ENCODE measurements at regions not wholly inside any gene's neighbourhood (a gene's known extent, or its start where the extent isn't known, plus 50 kb on each side); places are given as distances from the start of the nearest gene placed in this dataset.

DNA sequence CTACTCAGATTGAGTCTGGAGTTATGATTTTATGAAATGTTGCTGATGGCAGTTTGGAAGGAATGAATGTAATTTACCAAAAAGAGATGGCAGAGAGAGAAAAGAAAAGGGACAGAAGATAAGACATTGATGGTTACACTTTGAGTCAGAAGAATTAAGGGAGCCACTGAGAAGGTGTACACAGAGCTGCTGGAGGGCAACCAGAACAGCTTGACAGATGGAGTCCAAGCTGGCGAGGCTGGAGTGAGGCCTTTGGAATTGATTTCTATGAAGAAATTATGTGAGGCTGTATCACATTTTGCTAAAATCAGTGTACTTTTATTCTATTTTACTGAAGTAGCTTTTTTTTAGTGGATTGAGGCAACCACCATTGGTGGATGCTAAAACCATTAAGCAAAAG lies 740.5 kb downstream of the REEP3 start:
- TF ChIP-seq, protein P1, sequence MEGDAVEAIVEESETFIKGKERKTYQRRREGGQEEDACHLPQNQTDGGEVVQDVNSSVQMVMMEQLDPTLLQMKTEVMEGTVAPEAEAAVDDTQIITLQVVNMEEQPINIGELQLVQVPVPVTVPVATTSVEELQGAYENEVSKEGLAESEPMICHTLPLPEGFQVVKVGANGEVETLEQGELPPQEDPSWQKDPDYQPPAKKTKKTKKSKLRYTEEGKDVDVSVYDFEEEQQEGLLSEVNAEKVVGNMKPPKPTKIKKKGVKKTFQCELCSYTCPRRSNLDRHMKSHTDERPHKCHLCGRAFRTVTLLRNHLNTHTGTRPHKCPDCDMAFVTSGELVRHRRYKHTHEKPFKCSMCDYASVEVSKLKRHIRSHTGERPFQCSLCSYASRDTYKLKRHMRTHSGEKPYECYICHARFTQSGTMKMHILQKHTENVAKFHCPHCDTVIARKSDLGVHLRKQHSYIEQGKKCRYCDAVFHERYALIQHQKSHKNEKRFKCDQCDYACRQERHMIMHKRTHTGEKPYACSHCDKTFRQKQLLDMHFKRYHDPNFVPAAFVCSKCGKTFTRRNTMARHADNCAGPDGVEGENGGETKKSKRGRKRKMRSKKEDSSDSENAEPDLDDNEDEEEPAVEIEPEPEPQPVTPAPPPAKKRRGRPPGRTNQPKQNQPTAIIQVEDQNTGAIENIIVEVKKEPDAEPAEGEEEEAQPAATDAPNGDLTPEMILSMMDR (IDR thresholded peaks at IDR 0.05): no peak
- Mint-ChIP-seq H3K9me3 (ENCODE audit: low read depth) (no peaks in the 10 kb centered on the region), H3K4me3 (ENCODE audit: unreplicated experiment) (no peak overlapping the region), H3K36me3 (ENCODE audit: low read depth) (no peaks in the 10 kb centered on the region), H3K27me3 (ENCODE audit: low read depth) (no peaks in the 10 kb centered on the region), H3K27ac (ENCODE audit: unreplicated experiment) (no peak overlapping the region), H3K4me1 (ENCODE audit: low read depth) (no peaks in the 10 kb centered on the region)
- no peak for DNase-seq (ENCODE audit: low spot score)

DNA sequence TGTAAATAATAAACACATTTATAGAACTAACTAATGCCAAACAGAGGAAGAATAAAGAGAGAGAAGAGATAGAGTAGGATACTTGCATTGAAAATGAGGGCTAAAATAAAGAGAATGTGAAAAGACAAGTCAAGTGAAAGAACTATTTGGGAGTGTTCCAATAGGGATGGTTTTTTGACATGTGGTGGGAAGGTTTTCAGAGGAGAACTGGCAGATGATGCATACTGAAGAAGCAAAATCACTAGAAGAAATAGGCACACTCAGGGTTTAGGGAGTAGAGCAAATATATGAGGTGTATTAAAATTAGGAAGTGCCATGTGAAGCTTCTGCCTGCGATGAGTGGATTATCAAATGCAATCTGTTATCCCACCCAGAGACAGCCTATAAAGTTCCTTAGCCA lies 744.8 kb downstream of the REEP3 start:
- no peaks in the 10 kb centered on the region for H3K9me3 Mint-ChIP-seq (ENCODE audit: low read depth)
- H3K27ac Mint-ChIP-seq (ENCODE audit: unreplicated experiment): no peak overlapping the region
- no peaks in the 10 kb centered on the region for H3K36me3 Mint-ChIP-seq (ENCODE audit: low read depth)
- no peak for DNase-seq (ENCODE audit: low spot score)
- H3K4me3 Mint-ChIP-seq (ENCODE audit: unreplicated experiment): no peak overlapping the region
- no peaks in the 10 kb centered on the region for H3K4me1 Mint-ChIP-seq (ENCODE audit: low read depth)
- no peaks in the 10 kb centered on the region for H3K27me3 Mint-ChIP-seq (ENCODE audit: low read depth)
- TF ChIP-seq, protein P1 (IDR thresholded peaks at IDR 0.05): no peak

DNA sequence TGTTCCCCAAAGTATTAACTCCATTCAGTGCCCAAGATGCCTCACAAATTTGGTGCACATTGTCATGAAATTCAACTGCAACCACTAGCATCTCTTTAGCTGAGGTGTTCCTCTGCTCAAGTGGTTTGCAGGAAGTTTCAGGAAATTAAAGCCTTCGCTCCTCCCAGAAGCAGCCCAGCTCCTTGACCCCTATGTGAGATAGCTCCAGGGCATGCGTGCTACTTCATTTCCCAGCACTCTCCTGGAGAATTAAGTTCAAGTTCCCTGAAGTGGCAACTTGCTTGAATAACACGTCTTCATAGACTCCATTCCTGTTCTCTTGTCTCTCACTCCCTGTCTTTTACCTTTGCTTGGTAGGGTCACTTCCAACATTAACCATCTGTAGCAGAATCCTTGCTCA lies 750.3 kb downstream of the REEP3 start:
- H3K36me3 Mint-ChIP-seq (ENCODE audit: low read depth): no peaks in the 10 kb centered on the region
- H3K27me3 Mint-ChIP-seq (ENCODE audit: low read depth): no peaks in the 10 kb centered on the region
- H3K4me1 Mint-ChIP-seq (ENCODE audit: low read depth): no peaks in the 10 kb centered on the region
- H3K9me3 Mint-ChIP-seq (ENCODE audit: low read depth): no peaks in the 10 kb centered on the region
- TF ChIP-seq, protein P1 (IDR thresholded peaks at IDR 0.05): no peak
- no peak overlapping the region for H3K27ac Mint-ChIP-seq (ENCODE audit: unreplicated experiment)
- DNase-seq (ENCODE audit: low spot score): no peak
- no peak overlapping the region for H3K4me3 Mint-ChIP-seq (ENCODE audit: unreplicated experiment)

DNA sequence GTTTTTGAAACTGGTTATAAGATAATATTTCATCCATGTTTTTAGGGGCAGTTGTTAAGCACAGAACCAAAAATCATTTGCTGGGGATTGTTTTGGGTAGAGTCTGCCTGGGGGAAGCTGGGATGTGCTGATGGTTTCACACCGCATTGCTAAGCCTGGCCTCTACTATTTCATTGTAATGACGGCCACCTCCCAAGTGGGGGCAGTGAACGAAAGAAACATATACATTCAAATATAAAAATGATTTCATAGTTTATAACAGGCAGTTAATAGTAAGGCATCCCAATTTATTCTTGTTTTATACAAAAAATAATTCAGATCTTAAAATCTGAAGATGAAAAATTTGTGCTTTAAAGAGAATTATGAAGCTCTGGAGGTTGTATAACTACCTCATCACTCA lies 750.8 kb downstream of the REEP3 start:
- no peaks in the 10 kb centered on the region for H3K9me3 Mint-ChIP-seq (ENCODE audit: low read depth)
- H3K4me3 Mint-ChIP-seq (ENCODE audit: unreplicated experiment): no peak overlapping the region
- H3K4me1 Mint-ChIP-seq (ENCODE audit: low read depth): no peaks in the 10 kb centered on the region
- no peaks in the 10 kb centered on the region for H3K36me3 Mint-ChIP-seq (ENCODE audit: low read depth)
- H3K27ac Mint-ChIP-seq (ENCODE audit: unreplicated experiment): no peak overlapping the region
- no peaks in the 10 kb centered on the region for H3K27me3 Mint-ChIP-seq (ENCODE audit: low read depth)
- no peak for DNase-seq (ENCODE audit: low spot score)
- TF ChIP-seq, protein P1 (IDR thresholded peaks at IDR 0.05): peak; percentile 67

DNA sequence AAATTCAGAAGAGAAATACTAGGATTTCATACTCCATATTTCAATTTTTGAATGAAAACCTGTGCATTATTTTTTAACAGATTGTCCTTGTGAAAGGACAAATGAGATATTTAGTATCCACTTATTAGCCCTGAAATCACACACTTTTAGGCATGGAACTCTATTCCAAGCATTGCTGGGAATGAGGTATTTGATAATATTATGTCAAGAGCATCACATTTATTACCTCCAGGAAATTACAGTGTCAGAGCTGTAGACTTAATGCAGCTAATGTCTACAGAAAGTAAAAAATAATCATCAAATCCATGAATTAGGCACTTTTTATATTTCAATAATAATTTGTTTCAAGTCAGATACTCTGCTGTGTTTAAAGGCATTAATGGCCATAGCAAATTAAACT lies 753.8 kb downstream of the REEP3 start:
- Mint-ChIP-seq H3K4me1 (ENCODE audit: low read depth) (no peaks in the 10 kb centered on the region), H3K9me3 (ENCODE audit: low read depth) (peaks cover 2% of the 10 kb centered on the region), H3K36me3 (ENCODE audit: low read depth) (no peaks in the 10 kb centered on the region), H3K27ac (ENCODE audit: unreplicated experiment) (no peak overlapping the region), H3K4me3 (ENCODE audit: unreplicated experiment) (no peak overlapping the region), H3K27me3 (ENCODE audit: low read depth) (no peaks in the 10 kb centered on the region)
- TF ChIP-seq, protein P1 (IDR thresholded peaks at IDR 0.05): no peak
- no peak for DNase-seq (ENCODE audit: low spot score)
